K562 (cell line): ENCODE measurements at regions not wholly inside any gene's neighbourhood (a gene's known extent, or its start where the extent isn't known, plus 50 kb on each side); places are given as distances from the start of the nearest gene placed in this dataset.

Experiments
- BRF1 ChIP-seq: IDR thresholded peaks from 3 replicates; pipeline ENCODE4 v1.6.1; 2011; ENCODE audit warnings: borderline replicate concordance, mild to moderate bottlenecking; ENCODE audit not compliant: insufficient read length; ENCODE audit errors: extremely low read depth
- DACH1 ChIP-seq: fragments of 450-650 bp; IDR thresholded peaks from 2 replicates; pipeline ENCODE4 v1.6.1; 2018; ENCODE audit not compliant: partially characterized antibody
- E2F6 ChIP-seq, 2 experiments: IDR thresholded peaks; 2 replicates each; pipeline ENCODE4 v1.6.1; 2011; ENCODE audit warnings: borderline replicate concordance in 1 of 2, control low read depth in 1 of 2, low read depth in 1 of 2, low read length in 1 of 2, mild to moderate bottlenecking in 1 of 2, mixed read lengths in 1 of 2, moderate library complexity in 1 of 2; ENCODE audit not compliant: insufficient read depth in 1 of 2, insufficient read length in 1 of 2, poor library complexity in 1 of 2, severe bottlenecking in 1 of 2; ENCODE audit errors: extremely low read depth in 1 of 2
- FOS ChIP-seq: IDR thresholded peaks from 3 replicates; pipeline ENCODE4 v1.6.1; 2011; ENCODE audit not compliant: insufficient read length; ENCODE audit errors: extremely low read depth
- GTF2B ChIP-seq: IDR thresholded peaks from 2 replicates; pipeline ENCODE4 v1.6.1; 2011; ENCODE audit not compliant: insufficient read length; ENCODE audit errors: extremely low read depth
- HDAC6 ChIP-seq: IDR thresholded peaks from 2 replicates; pipeline ENCODE4 v1.6.1; 2012; ENCODE audit warnings: low read depth, mild to moderate bottlenecking, control low read depth, inconsistent platforms, low read length, moderate library complexity
- HOMEZ ChIP-seq: fragments of 250-450 bp; sonication (Bioruptor Pico); IDR thresholded peaks from 2 replicates; pipeline ENCODE4 v1.4.0; 2020; ENCODE audit warnings: mild to moderate bottlenecking, moderate library complexity
- JUND ChIP-seq, 2 experiments: IDR thresholded peaks; 2 replicates in 1 of 2; 3 replicates in 1 of 2; pipeline ENCODE4 v1.6.1; 2011; ENCODE audit warnings: borderline replicate concordance in 2 of 2, low read depth in 2 of 2, low read length in 2 of 2, improper control_type of control experiment in 1 of 2, missing biosample characterization in 1 of 2, missing genetic modification characterization in 1 of 2, missing genetic modification reagents in 1 of 2
- KAT7 ChIP-seq: sonication (generic); formaldehyde crosslinking; IDR thresholded peaks from 2 replicates; pipeline ENCODE4 v1.8.0; 2022; ENCODE audit warnings: missing genetic modification reagents, mild to moderate bottlenecking, borderline replicate concordance
- NCOA6 ChIP-seq: fragments of 450-650 bp; IDR thresholded peaks from 2 replicates; pipeline ENCODE4 v1.6.1; 2017; ENCODE audit warnings: mild to moderate bottlenecking
- RB1 ChIP-seq: fragments of 450-650 bp; IDR thresholded peaks from 2 replicates; pipeline ENCODE4 v1.6.1; 2017; ENCODE audit warnings: low read depth, mild to moderate bottlenecking
- STAT6 ChIP-seq: sonication (generic); formaldehyde crosslinking; IDR thresholded peaks from 2 replicates; pipeline ENCODE4 v1.8.1; 2023; ENCODE audit warnings: mild to moderate bottlenecking, missing genetic modification reagents
- THAP12 ChIP-seq: fragments of 250-450 bp; sonication (Bioruptor Pico); IDR thresholded peaks from 2 replicates; pipeline ENCODE4 v1.9.0; 2021; ENCODE audit warnings: mild to moderate bottlenecking, inconsistent platforms
- ZBTB5 ChIP-seq: fragments of 450-650 bp; IDR thresholded peaks from 2 replicates; pipeline ENCODE4 v1.6.1; 2017; ENCODE audit warnings: antibody characterized with exemption

GRCh38 chr6:129774697-129775447, 64.9 kb upstream of the ARHGAP18 start (continued):
- TF ChIP-seq ZBTB5 = no peak
- no peak for TF ChIP-seq KAT7
- no peak for TF ChIP-seq E2F6 (IDR thresholded peaks at IDR 0.05; ENCODE audit: borderline replicate concordance in 1 of 2, extremely low read depth in 1 of 2, insufficient read depth in 1 of 2, insufficient read length in 1 of 2, low read depth in 1 of 2, low read length in 1 of 2, poor library complexity in 1 of 2, severe bottlenecking in 1 of 2)
- TF ChIP-seq HOMEZ (CRISPR knock-in tag) = no peak
- TF ChIP-seq DACH1 = no peak
- peak; percentile 55; the same call in 1 of the 2 replicates for TF ChIP-seq RB1
- no peak for TF ChIP-seq STAT6 (CRISPR knock-in tag)
- 0 out of 2 replicates have a peak, but pooled peaks have one; percentile 19 for TF ChIP-seq JUND (IDR thresholded peaks at IDR 0.05; ENCODE audit: borderline replicate concordance, low read depth, low read length)
- TF ChIP-seq JUND (tag; IDR thresholded peaks at IDR 0.05; ENCODE audit: borderline replicate concordance, low read depth, low read length) = no peak
- TF ChIP-seq HDAC6 = no peak
- TF ChIP-seq GTF2B = no peak
- no peak for TF ChIP-seq BRF1
- TF ChIP-seq NCOA6 = no peak
- no peak for TF ChIP-seq FOS
- no peak for TF ChIP-seq THAP12 (CRISPR knock-in tag)
